Prostate gland (tissue), 2 donors: ENCODE measurements at regions not wholly inside any gene's neighbourhood (a gene's known extent, or its start where the extent isn't known, plus 50 kb on each side); places are given as distances from the start of the nearest gene placed in this dataset.

Source experiments
- DNase-seq: peaks from one replicate; pipeline ENCODE4 v3.0.0-alpha.2; 2019; ENCODE audit warnings: low spot score
- H3K27ac ChIP-seq, 2 donors: fragments of 200-600 bp; sonication (generic); 2 replicates each; pipeline ENCODE4 v1.5.1; 2017 to 2019
- H3K27me3 ChIP-seq: fragments of 200-600 bp; sonication (generic); replicated peaks from 2 replicates; pipeline ENCODE4 v1.5.1; 2019; ENCODE audit not compliant: insufficient read depth
- H3K36me3 ChIP-seq, 2 donors: fragments of 200-600 bp; sonication (generic); 1 replicate in 1 of 2; 2 replicates in 1 of 2; pipeline versions ENCODE4 v1.5.1 to v1.8.1; 2017 to 2019
- H3K4me1 ChIP-seq: fragments of 200-600 bp; sonication (generic); replicated peaks from 2 replicates; pipeline ENCODE4 v1.5.1; 2019
- H3K4me3 ChIP-seq, 2 donors: fragments of 200-600 bp; sonication (generic); 2 replicates each; pipeline ENCODE4 v1.5.1; 2017 to 2019
- H3K9me3 ChIP-seq: fragments of 200-600 bp; sonication (generic); 2 replicates; pipeline ENCODE4 v1.5.1; 2017
- CTCF ChIP-seq, 4 experiments: fragments of 200-600 bp in 2 of 4; fragments of 450-650 bp in 2 of 4; sonication (generic) in 2 of 4; IDR thresholded peaks; 1 replicate in 3 of 4; 2 replicates in 1 of 4; pipeline ENCODE4 v1.5.1; 2016 to 2019; ENCODE audit warnings: antibody characterized with exemption in 4 of 4, mild to moderate bottlenecking in 2 of 4, moderate library complexity in 2 of 4
- POLR2A ChIP-seq: fragments of 450-650 bp; IDR thresholded peaks from one replicate; pipeline ENCODE4 v1.6.1; 2016; ENCODE audit warnings: antibody characterized with exemption, mild to moderate bottlenecking
- POLR2AphosphoS5 ChIP-seq: sonication (generic); formaldehyde crosslinking; IDR thresholded peaks from one replicate; pipeline ENCODE4 v1.6.1; 2017; ENCODE audit warnings: antibody characterized with exemption
- WGBS: methylation state at CpG from one replicate; pipeline ENCODE4 v1.1.5; 2018; 5-methylcytosine and 5-hydroxymethylcytosine counted together
- intact Hi-C: fragments of 100-400 bp; cut with DNase I; formaldehyde crosslinking; loops from one replicate; pipeline ENCODE4 v1.14.2; 2022

DNA sequence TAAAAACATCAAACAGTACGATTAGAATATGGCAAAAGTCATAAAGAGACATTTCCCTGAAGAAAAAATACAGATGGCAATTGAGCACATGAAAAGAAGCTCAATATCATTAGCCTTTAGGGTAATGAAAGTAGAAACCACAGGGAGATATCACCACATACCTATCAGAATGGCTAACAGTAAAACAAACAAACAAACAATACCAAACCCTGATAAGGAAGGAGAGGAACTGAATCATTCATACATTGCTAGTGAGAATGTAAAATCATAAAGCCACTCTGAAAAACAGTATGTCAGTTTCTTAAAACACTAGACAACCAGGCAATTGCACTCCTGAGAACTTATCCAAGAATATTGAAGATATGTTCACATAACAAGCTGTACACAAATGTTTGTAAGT lies 1342.5 kb upstream of the SLC10A2 start:
- Histone ChIP-seq H3K9me3 (no peaks in the 10 kb centered on the region), H3K27ac (no peak overlapping the region), H3K4me1 (no peaks in the 10 kb centered on the region), H3K36me3 (no peaks in the 10 kb centered on the region), H3K4me3 (no peak overlapping the region), H3K27me3 (no peaks in the 10 kb centered on the region)
- WGBS, result 58% methylated on average over 1 of the region's 1 CpG
- TF ChIP-seq CTCF (IDR thresholded peaks at IDR 0.05) (no peak), POLR2A (no peak), POLR2AphosphoS5 (no peak)
- intact Hi-C loops, result no loop called here
- no peak for DNase-seq

DNA sequence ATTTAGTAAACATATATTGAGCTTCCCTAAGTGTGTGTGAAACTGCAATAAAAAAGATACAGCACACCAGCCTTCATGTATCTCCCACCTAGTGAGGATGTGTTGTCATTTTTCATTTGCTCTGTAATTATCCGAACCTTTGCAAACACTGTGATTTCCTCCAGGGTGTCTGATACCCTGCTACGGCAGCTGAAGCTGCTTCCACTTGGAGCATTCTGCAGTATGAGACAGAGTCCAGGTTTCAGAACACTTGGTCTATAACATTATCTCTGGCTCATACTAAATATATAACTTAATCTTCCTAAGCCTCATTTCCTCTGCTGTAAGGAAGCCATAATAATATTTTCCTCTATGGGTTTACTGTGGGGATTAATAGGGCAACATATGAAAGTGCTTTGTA lies 1338.1 kb upstream of the SLC10A2 start:
- Histone ChIP-seq H3K36me3 (no peaks in the 10 kb centered on the region), H3K4me1 (no peaks in the 10 kb centered on the region), H3K27me3 (no peaks in the 10 kb centered on the region), H3K27ac (no peak overlapping the region), H3K4me3 (no peak overlapping the region), H3K9me3 (no peaks in the 10 kb centered on the region)
- no peak for DNase-seq
- intact Hi-C loops, result no loop called here
- 74% methylated on average over 2 of the region's 2 CpGs for WGBS
- no peak for TF ChIP-seq CTCF (IDR thresholded peaks at IDR 0.05)
- no peak for TF ChIP-seq POLR2AphosphoS5
- no peak for TF ChIP-seq POLR2A

DNA sequence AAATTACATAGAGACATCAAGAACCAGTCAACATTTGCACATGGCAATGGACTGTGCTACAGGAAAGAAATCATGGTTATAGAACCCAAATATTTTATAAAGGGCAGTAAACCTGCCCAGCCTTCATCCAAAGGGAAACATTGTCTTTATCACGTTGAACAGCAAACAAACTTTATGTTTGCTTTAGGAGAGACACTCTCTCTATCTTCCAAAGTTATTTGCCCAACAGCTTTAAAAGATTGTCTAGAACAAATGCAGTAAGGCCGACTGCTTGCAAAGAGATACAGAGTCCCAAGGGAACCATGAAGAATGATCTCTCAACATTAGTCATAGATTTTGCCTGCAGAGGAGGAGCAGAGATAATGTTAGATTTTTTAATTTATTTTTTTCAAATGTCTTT lies 1323.5 kb upstream of the SLC10A2 start:
- Histone ChIP-seq H3K27me3 (no peaks in the 10 kb centered on the region), H3K27ac (no peak overlapping the region), H3K36me3 (no peaks in the 10 kb centered on the region), H3K4me3 (no peak overlapping the region), H3K9me3 (no peaks in the 10 kb centered on the region), H3K4me1 (no peaks in the 10 kb centered on the region)
- 27% methylated on average over 2 of the region's 2 CpGs for WGBS
- intact Hi-C loops, result no loop called here
- no peak for DNase-seq
- TF ChIP-seq POLR2A, result no peak
- peak; percentile 65 for TF ChIP-seq POLR2AphosphoS5

GRCh38 chr13:104387510-104387909 lies 1321.3 kb upstream of the SLC10A2 start:
- H3K27ac ChIP-seq, result no peak overlapping the region
- 95% methylated on average over 3 of the region's 3 CpGs for WGBS
- no peaks in the 10 kb centered on the region for H3K4me1 ChIP-seq
- no peak overlapping the region for H3K4me3 ChIP-seq
- H3K9me3 ChIP-seq, result no peaks in the 10 kb centered on the region
- no peaks in the 10 kb centered on the region for H3K36me3 ChIP-seq
- DNase-seq, result no peak
- no peaks in the 10 kb centered on the region for H3K27me3 ChIP-seq
- TF ChIP-seq POLR2AphosphoS5 (no peak), POLR2A (no peak), CTCF (IDR thresholded peaks at IDR 0.05) (no peak)
- intact Hi-C loops, result no loop called here

DNA sequence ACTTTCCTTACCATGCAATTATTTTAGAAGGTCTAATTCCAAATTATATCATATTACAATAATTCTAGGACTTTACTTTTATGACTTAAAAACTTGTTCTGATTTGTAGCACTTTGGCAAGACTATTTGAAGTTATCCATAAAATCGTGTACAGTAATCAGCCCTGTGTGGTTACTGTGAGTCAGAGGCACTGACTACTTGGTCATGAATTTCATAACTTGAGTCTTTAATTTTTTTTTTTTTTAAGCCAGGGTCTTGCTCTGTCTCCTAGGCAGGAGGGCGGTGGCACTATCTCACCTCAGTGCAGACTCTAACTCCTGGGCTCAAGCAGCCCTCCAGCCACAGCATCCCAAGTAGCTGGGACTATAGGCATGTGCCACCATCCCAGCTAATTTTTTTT lies 1319.2 kb upstream of the SLC10A2 start:
- Histone ChIP-seq H3K4me3 (no peak overlapping the region), H3K27ac (no peak overlapping the region), H3K9me3 (no peaks in the 10 kb centered on the region), H3K4me1 (no peaks in the 10 kb centered on the region), H3K27me3 (no peaks in the 10 kb centered on the region), H3K36me3 (no peaks in the 10 kb centered on the region)
- WGBS, result 52% methylated on average over 2 of the region's 2 CpGs
- intact Hi-C loops, result no loop called here
- DNase-seq, result no peak
- TF ChIP-seq POLR2A (no peak), CTCF (IDR thresholded peaks at IDR 0.05) (no peak), POLR2AphosphoS5 (no peak)
